ENCODE measurements at regions not wholly inside any gene's neighbourhood (a gene's known extent, or its start where the extent isn't known, plus 50 kb on each side); places are given as distances from the start of the nearest gene placed in this dataset.

GRCh38 chr6:48212501-48212900 is 101.5 kb upstream of the PTCHD4 start:
- TF ChIP-seq FOXM1 (IDR thresholded peaks at IDR 0.05; ENCODE audit: borderline replicate concordance, low read depth) (no peak), TCF12 (IDR thresholded peaks at IDR 0.05; ENCODE audit: low read depth) (no peak), RAD21 (IDR thresholded peaks at IDR 0.05; ENCODE audit: low read depth) (no peak), TAF1 (IDR thresholded peaks at IDR 0.05; ENCODE audit: low read depth) (no peak), TEAD4 (IDR thresholded peaks at IDR 0.05) (no peak), NFIC (IDR thresholded peaks at IDR 0.05) (no peak), MAX (IDR thresholded peaks at IDR 0.05) (no peak), YY1 (IDR thresholded peaks at IDR 0.05; ENCODE audit: low read depth) (no peak), ZBTB7A (IDR thresholded peaks at IDR 0.05; ENCODE audit: low read depth) (no peak), CEBPB (IDR thresholded peaks at IDR 0.05) (no peak), EP300 (IDR thresholded peaks at IDR 0.05; ENCODE audit: borderline replicate concordance) (no peak)
- TF ChIP-seq, protein P1, sequence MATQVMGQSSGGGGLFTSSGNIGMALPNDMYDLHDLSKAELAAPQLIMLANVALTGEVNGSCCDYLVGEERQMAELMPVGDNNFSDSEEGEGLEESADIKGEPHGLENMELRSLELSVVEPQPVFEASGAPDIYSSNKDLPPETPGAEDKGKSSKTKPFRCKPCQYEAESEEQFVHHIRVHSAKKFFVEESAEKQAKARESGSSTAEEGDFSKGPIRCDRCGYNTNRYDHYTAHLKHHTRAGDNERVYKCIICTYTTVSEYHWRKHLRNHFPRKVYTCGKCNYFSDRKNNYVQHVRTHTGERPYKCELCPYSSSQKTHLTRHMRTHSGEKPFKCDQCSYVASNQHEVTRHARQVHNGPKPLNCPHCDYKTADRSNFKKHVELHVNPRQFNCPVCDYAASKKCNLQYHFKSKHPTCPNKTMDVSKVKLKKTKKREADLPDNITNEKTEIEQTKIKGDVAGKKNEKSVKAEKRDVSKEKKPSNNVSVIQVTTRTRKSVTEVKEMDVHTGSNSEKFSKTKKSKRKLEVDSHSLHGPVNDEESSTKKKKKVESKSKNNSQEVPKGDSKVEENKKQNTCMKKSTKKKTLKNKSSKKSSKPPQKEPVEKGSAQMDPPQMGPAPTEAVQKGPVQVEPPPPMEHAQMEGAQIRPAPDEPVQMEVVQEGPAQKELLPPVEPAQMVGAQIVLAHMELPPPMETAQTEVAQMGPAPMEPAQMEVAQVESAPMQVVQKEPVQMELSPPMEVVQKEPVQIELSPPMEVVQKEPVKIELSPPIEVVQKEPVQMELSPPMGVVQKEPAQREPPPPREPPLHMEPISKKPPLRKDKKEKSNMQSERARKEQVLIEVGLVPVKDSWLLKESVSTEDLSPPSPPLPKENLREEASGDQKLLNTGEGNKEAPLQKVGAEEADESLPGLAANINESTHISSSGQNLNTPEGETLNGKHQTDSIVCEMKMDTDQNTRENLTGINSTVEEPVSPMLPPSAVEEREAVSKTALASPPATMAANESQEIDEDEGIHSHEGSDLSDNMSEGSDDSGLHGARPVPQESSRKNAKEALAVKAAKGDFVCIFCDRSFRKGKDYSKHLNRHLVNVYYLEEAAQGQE (IDR thresholded peaks at IDR 0.05; ENCODE audit: low read depth): no peak
- TF ChIP-seq, protein P2, sequence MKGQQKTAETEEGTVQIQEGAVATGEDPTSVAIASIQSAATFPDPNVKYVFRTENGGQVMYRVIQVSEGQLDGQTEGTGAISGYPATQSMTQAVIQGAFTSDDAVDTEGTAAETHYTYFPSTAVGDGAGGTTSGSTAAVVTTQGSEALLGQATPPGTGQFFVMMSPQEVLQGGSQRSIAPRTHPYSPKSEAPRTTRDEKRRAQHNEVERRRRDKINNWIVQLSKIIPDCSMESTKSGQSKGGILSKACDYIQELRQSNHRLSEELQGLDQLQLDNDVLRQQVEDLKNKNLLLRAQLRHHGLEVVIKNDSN (IDR thresholded peaks at IDR 0.05): no peak

DNA sequence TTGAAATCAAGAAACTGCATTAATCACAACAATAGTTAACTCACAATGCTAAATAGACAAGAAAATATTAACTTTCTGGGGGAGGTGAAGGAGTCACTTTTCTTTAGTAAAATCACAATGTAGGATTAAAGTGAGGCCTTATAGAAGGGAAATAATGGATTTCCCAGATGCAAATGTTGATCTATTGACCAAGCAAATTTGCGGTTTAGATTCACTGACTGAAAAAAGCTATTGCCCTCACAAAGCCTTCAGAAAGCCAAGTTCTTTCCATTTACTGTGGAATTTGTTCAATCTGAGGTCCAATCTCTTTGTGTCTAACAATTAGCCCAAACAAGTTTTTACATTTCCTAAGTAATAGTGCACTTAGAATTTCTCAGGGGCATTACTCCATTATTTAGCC is 95.1 kb upstream of the PTCHD4 start:
- TF ChIP-seq EP300 (IDR thresholded peaks at IDR 0.05; ENCODE audit: borderline replicate concordance) (no peak), RAD21 (IDR thresholded peaks at IDR 0.05; ENCODE audit: low read depth) (no peak), MAX (IDR thresholded peaks at IDR 0.05) (no peak), NFIC (IDR thresholded peaks at IDR 0.05) (no peak)

DNA sequence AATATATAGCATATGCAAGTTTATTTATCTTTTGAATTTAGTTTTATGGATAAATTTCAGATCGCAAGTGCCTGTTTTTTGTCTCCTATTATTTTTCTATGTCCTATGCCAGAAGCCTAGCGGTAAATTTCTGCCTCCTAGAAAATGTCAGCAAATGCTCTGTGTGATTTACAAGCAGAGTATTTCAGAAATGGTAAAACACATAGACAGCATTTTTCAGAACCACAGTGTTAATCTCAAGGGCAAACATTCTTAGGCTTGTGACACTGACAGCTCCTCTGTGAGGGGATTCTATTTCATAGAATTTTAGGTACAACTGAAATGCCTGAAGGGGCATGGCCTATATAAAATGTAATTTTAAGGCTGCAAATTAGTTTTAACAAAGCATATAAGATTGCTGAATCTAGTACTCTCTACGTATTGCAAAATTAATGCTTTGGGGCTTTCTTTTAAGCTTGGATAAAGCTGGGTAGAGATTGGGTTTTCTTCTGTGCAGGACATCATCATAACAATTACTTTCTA is 89.9 kb upstream of the PTCHD4 start:
- TF ChIP-seq, protein P2 (IDR thresholded peaks at IDR 0.05): no peak

GRCh38 chr6:48199499-48199898 is 88.5 kb upstream of the PTCHD4 start:
- TF ChIP-seq CEBPB (IDR thresholded peaks at IDR 0.05) (no peak), TEAD4 (IDR thresholded peaks at IDR 0.05) (no peak), TAF1 (IDR thresholded peaks at IDR 0.05; ENCODE audit: low read depth) (no peak), ZBTB7A (IDR thresholded peaks at IDR 0.05; ENCODE audit: low read depth) (no peak), TCF12 (IDR thresholded peaks at IDR 0.05; ENCODE audit: low read depth) (no peak), EGR1 (IDR thresholded peaks at IDR 0.05) (no peak)
- TF ChIP-seq, protein P2 (IDR thresholded peaks at IDR 0.05): no peak

DNA sequence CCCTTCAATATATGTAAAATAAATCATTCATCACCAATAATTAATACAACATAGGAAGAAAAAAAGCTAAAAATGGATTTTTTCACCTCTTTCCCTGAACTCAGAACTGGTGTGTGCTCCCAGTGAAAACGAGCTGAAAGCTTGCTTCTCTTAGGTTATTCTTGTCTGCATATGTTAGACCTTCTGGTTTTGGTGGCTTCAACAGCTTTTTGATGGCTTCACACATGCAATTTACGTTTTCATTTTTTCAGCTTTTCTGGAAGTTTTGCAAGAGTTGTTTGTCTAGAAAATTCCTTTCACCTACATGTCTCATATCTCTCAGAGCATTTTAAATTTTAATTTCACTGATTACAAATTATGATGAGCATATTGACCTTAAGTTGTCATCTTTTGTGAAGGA is 86.9 kb upstream of the PTCHD4 start:
- TF ChIP-seq TAF1 (IDR thresholded peaks at IDR 0.05; ENCODE audit: low read depth) (no peak), TEAD4 (IDR thresholded peaks at IDR 0.05) (no peak), NFIC (IDR thresholded peaks at IDR 0.05) (no peak), FOXM1 (IDR thresholded peaks at IDR 0.05; ENCODE audit: borderline replicate concordance, low read depth) (no peak), EGR1 (IDR thresholded peaks at IDR 0.05) (no peak), MAX (IDR thresholded peaks at IDR 0.05) (no peak), EP300 (IDR thresholded peaks at IDR 0.05; ENCODE audit: borderline replicate concordance) (no peak), YY1 (IDR thresholded peaks at IDR 0.05; ENCODE audit: low read depth) (no peak), RAD21 (IDR thresholded peaks at IDR 0.05; ENCODE audit: low read depth) (no peak), TCF12 (IDR thresholded peaks at IDR 0.05; ENCODE audit: low read depth) (no peak), CREB1 (IDR thresholded peaks at IDR 0.05; ENCODE audit: low read depth) (no peak), CEBPB (IDR thresholded peaks at IDR 0.05) (no peak), ZBTB7A (IDR thresholded peaks at IDR 0.05; ENCODE audit: low read depth) (no peak)
- TF ChIP-seq, protein P2 (IDR thresholded peaks at IDR 0.05): no peak
- TF ChIP-seq, protein P1 (IDR thresholded peaks at IDR 0.05; ENCODE audit: low read depth): no peak

Measured in Ishikawa (cell line).